Liver (tissue), 3 donors: ENCODE measurements at regions not wholly inside any gene's neighbourhood (a gene's known extent, or its start where the extent isn't known, plus 50 kb on each side); places are given as distances from the start of the nearest gene placed in this dataset.

ENCODE experiments used
- EGR1 ChIP-seq, 2 donors: IDR thresholded peaks; 2 replicates each; pipeline ENCODE4 v1.6.1; 2016 to 2018; ENCODE audit warnings: antibody characterized with exemption in 2 of 2, low read depth in 2 of 2
- NR2F2 ChIP-seq: IDR thresholded peaks from 2 replicates; pipeline ENCODE4 v1.6.1; 2016; ENCODE audit warnings: antibody characterized with exemption
- RAD21 ChIP-seq, 2 donors: IDR thresholded peaks; 2 replicates each; pipeline ENCODE4 v1.6.1; 2016; ENCODE audit warnings: antibody characterized with exemption in 2 of 2, mild to moderate bottlenecking in 2 of 2
- RXRA ChIP-seq, 2 donors: IDR thresholded peaks; 2 replicates each; pipeline ENCODE4 v1.6.1; 2017 to 2018; ENCODE audit warnings: antibody characterized with exemption in 2 of 2, mild to moderate bottlenecking in 1 of 2
- SP1 ChIP-seq: IDR thresholded peaks from 2 replicates; pipeline ENCODE4 v1.6.1; 2018; ENCODE audit warnings: antibody characterized with exemption, mild to moderate bottlenecking
- TAF1 ChIP-seq: conservative IDR thresholded peaks from 2 replicates; pipeline ENCODE4 v1.6.1; 2016; ENCODE audit warnings: antibody characterized with exemption, mild to moderate bottlenecking
- TF ChIP-seq, protein P1 (sequence below): fragments of 150-350 bp; IDR thresholded peaks from 2 replicates; pipeline ENCODE4 v1.5.1; 2017; ENCODE audit warnings: improper control_type of control experiment, low read depth, low read length; ENCODE audit not compliant: missing input control
- TF ChIP-seq, protein P2 (sequence below): IDR thresholded peaks from 2 replicates; pipeline ENCODE4 v1.6.1; 2016; ENCODE audit warnings: antibody characterized with exemption
- donor health status: healthy.
- donor health status: healthy.

DNA sequence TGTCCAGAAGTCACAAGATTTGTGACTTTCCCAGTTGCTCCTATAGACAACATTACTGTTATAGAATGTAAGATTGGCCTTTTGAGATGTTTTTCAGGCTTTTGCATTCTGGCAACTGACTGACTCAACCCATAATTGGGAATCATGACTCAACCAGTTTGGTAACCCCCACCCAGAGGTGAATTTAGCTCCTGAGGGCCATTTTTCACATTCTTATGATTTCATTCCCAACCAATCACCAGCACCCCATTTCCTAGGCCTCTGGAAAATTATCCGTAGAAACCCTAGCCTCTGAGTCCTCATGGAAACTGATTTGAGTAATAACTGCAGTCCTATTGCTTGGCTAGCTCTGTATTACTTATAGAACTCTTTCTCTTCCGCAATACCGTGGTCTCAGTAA lies 626.0 kb upstream of the SEL1L start:
- TF ChIP-seq, protein P1, sequence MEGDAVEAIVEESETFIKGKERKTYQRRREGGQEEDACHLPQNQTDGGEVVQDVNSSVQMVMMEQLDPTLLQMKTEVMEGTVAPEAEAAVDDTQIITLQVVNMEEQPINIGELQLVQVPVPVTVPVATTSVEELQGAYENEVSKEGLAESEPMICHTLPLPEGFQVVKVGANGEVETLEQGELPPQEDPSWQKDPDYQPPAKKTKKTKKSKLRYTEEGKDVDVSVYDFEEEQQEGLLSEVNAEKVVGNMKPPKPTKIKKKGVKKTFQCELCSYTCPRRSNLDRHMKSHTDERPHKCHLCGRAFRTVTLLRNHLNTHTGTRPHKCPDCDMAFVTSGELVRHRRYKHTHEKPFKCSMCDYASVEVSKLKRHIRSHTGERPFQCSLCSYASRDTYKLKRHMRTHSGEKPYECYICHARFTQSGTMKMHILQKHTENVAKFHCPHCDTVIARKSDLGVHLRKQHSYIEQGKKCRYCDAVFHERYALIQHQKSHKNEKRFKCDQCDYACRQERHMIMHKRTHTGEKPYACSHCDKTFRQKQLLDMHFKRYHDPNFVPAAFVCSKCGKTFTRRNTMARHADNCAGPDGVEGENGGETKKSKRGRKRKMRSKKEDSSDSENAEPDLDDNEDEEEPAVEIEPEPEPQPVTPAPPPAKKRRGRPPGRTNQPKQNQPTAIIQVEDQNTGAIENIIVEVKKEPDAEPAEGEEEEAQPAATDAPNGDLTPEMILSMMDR, result no peak
- TF ChIP-seq TAF1, result no peak
- no peak for TF ChIP-seq NR2F2
- TF ChIP-seq EGR1 (IDR thresholded peaks at IDR 0.05; ENCODE audit: low read depth in 2 of 2), result no peak
- no peak for TF ChIP-seq RXRA (IDR thresholded peaks at IDR 0.05)
- no peak for TF ChIP-seq RAD21 (IDR thresholded peaks at IDR 0.05)
- TF ChIP-seq, protein P2, sequence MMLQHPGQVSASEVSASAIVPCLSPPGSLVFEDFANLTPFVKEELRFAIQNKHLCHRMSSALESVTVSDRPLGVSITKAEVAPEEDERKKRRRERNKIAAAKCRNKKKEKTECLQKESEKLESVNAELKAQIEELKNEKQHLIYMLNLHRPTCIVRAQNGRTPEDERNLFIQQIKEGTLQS, result no peak
- no peak for TF ChIP-seq SP1
